ENCODE measurements at regions not wholly inside any gene's neighbourhood (a gene's known extent, or its start where the extent isn't known, plus 50 kb on each side); places are given as distances from the start of the nearest gene placed in this dataset.

DNA sequence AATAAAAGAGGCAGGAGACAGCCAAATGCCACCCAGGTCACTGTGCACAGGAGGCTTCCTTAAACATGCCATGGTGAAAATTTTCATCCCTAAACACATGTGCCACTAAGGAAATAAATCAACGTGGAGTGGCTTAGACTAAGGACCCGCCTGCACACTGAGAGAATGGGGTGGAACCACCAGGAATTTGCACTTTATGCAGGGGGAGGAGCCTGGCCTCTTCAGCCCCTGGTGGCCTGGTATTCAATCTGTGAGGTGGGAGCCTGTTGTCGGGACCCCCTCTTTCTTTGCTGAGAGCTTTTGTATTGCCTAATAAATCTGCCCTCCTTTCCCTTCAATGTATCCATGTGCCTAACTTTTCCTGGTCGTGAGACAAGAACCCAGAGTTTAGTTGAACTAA lies 204.6 kb upstream of the NRP1 start:
- Histone ChIP-seq H2BK120ac (replicated peaks; ENCODE audit: low read depth, low read length) (no peak overlapping the region), H3K14ac (ENCODE audit: insufficient read length) (no peak overlapping the region), H4K8ac (ENCODE audit: extremely low read depth, insufficient read depth, low read length) (no peak overlapping the region), H3K4me2 (ENCODE audit: insufficient read depth in 1 of 2, low read depth in 2 of 2, low read length in 2 of 2) (no peak overlapping the region), H3K4ac (replicated peaks; ENCODE audit: insufficient read length, low read depth, low read length) (no peak overlapping the region), H2AFZ (ENCODE audit: low read length) (no peak overlapping the region), H4K91ac (replicated peaks; ENCODE audit: insufficient read length, low read length) (no peak overlapping the region), H2BK12ac (ENCODE audit: low read depth, low read length) (no peak overlapping the region), H2BK15ac (ENCODE audit: low read length) (no peak overlapping the region), H3K27ac (ENCODE audit: low read depth, low read length) (no peak overlapping the region), H4K20me1 (replicated peaks in 1 of 2; ENCODE audit: control insufficient read depth in 1 of 2, insufficient read depth in 2 of 2, low read length in 2 of 2) (no peaks in the 10 kb centered on the region), H3K4me1 (replicated peaks in 1 of 4; ENCODE audit: control insufficient read depth in 3 of 4, insufficient read depth in 4 of 4, low read length in 3 of 4) (peaks cover 0 to 8% (median 5%) of the 10 kb centered on the region in 4 experiments; a peak in 5 of 7 replicates), H3K9ac (replicated peaks in 1 of 4; ENCODE audit: extremely low read depth in 1 of 4, low read depth in 3 of 4, low read length in 3 of 4) (no peak overlapping the region), H4K5ac (ENCODE audit: insufficient read length, low read depth, low read length) (no peak overlapping the region), H2BK20ac (ENCODE audit: low read length) (no peak overlapping the region), H3K18ac (ENCODE audit: extremely low read depth, low read length) (no peak overlapping the region), H2AK5ac (ENCODE audit: low read depth, low read length) (no peak overlapping the region), H3K23me2 (ENCODE audit: low read depth, low read length) (no peaks in the 10 kb centered on the region; the same call in 1 of the 2 replicates), H2BK5ac (ENCODE audit: low read depth, low read length) (no peak overlapping the region), H3K36me3 (ENCODE audit: control insufficient read depth in 2 of 4, insufficient read depth in 4 of 4, low read length in 3 of 4) (no peaks in the 10 kb centered on the region), H3K56ac (replicated peaks; ENCODE audit: insufficient read length, low read depth, low read length) (no peak overlapping the region), H3K79me2 (ENCODE audit: control insufficient read depth in 1 of 2, insufficient read depth in 2 of 2, low read length in 2 of 2) (no peaks in the 10 kb centered on the region), H3K27me3 (replicated peaks in 1 of 4; ENCODE audit: control insufficient read depth in 3 of 4, extremely low read depth in 1 of 4, insufficient read depth in 3 of 4, low read length in 3 of 4) (no peaks in the 10 kb centered on the region; a peak in 1 of 7 replicates), H3K23ac (ENCODE audit: insufficient read length) (no peak overlapping the region), H3K9me3 (ENCODE audit: insufficient read depth in 2 of 2, low read depth in 1 of 2, low read length in 1 of 2) (no peaks in the 10 kb centered on the region), H3K79me1 (ENCODE audit: low read depth, low read length) (no peaks in the 10 kb centered on the region), H3K4me3 (ENCODE audit: extremely low read depth in 1 of 4, insufficient read depth in 2 of 4, low read depth in 3 of 4, low read length in 4 of 4) (no peak overlapping the region)
- DNase-seq (ENCODE audit: low read depth in 1 of 2, low spot score in 2 of 2) (no peak), FAIRE-seq (no peak)
- 0 out of 2 replicates have a peak, but pooled peaks have one; percentile 34 for TF ChIP-seq TEAD4 (IDR thresholded peaks at IDR 0.05; ENCODE audit: low read depth, low read length)
- TF ChIP-seq HDAC6 (IDR thresholded peaks at IDR 0.05; ENCODE audit: low read depth, low read length), result no peak
- CTCF ChIA-PET (ENCODE audit: partially characterized antibody), result no interaction called here
- 65% methylated on average over 4 of the region's 4 CpGs; no CpG with 5 or more reads in 1 of the 2 experiments for WGBS, 2 experiments (ENCODE audit: extremely low coverage in 1 of 2, insufficient coverage in 1 of 2, insufficient read length in 1 of 2, insufficient replicate concordance in 2 of 2, low coverage in 1 of 2, low lambda C conversion rate in 2 of 2, missing lambda C conversion rate in 1 of 2)
- POLR2A ChIA-PET (ENCODE audit: partially characterized antibody), result no interaction called here

Data from H1 (cell line).